Nephron (organoid): ENCODE measurements at regions not wholly inside any gene's neighbourhood (a gene's known extent, or its start where the extent isn't known, plus 50 kb on each side); places are given as distances from the start of the nearest gene placed in this dataset.
A peak's percentile ranks its signal among the peaks of the same experiment; 100 is the strongest.

Experiments used
- H3K27ac Mint-ChIP-seq, 3 experiments: 2 replicates each; pipeline ENCODE4 v1.8.0; 2020; ENCODE audit warnings: mixed read lengths in 3 of 3, mild to moderate bottlenecking in 2 of 3, moderate library complexity in 1 of 3
- H3K27me3 Mint-ChIP-seq: 2 replicates; pipeline ENCODE4 v1.8.0; 2021; ENCODE audit warnings: low read depth, mild to moderate bottlenecking, moderate library complexity, mixed read lengths
- H3K36me3 Mint-ChIP-seq: 2 replicates; pipeline ENCODE4 v1.8.0; 2020; ENCODE audit warnings: low read depth, mixed read lengths
- H3K4me1 Mint-ChIP-seq: 2 replicates; pipeline ENCODE4 v1.8.0; 2020; ENCODE audit warnings: mixed read lengths
- H3K4me3 Mint-ChIP-seq, 3 experiments: 2 replicates each; pipeline ENCODE4 v1.8.0; 2020; ENCODE audit warnings: mild to moderate bottlenecking in 3 of 3, mixed read lengths in 3 of 3, moderate library complexity in 2 of 3
- H3K9me3 Mint-ChIP-seq: 2 replicates; pipeline ENCODE4 v1.8.0; 2020; ENCODE audit warnings: mixed read lengths
- CTCF ChIP-seq, 3 experiments: fragments of 200-600 bp; sonication (generic); IDR thresholded peaks; one replicate each; pipeline ENCODE4 v1.5.0; 2021; ENCODE audit warnings: antibody characterized with exemption in 3 of 3; ENCODE audit not compliant: unreplicated experiment in 3 of 3

DNA sequence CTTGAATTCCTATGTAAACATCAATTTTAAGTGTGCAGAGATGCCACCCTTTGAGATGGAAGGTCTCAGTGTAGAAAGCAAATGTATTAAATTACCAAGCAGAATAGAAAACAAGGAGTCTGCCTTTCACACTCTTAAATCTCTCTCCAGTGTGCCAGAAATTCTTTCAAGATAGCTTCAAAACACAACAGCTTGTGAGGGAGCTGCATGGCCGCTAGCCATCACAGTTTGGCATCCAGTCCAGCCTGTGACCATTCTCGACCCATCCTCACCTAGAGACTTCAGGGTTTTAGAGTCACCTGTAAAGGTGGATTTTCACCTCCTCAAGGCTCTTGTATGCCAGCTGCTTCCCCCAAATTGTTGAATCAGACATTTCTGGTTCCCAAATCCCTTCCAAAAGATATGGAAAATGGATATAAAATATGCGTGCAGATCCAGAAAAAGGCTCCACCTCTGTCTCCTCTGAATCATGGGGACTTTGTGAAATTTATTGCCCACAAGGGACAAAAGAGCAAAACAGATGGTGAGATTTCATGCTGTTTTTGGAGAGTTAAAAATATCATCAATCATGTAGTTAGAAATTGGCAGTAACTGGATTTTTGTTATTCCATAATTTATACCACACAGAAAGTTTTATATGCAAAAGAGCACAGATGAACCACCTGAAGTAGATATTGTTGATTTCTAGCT lies 114.2 kb upstream of the THRB start:
- no peaks in the 10 kb centered on the region for H3K36me3 Mint-ChIP-seq
- TF ChIP-seq CTCF (IDR thresholded peaks at IDR 0.05; ENCODE audit: unreplicated experiment in 3 of 3) = no peak
- H3K4me3 Mint-ChIP-seq = no peak overlapping the region
- no peaks in the 10 kb centered on the region for H3K27me3 Mint-ChIP-seq
- peaks cover 23% of the 10 kb centered on the region for H3K4me1 Mint-ChIP-seq
- peaks cover 2% of the 10 kb centered on the region for H3K9me3 Mint-ChIP-seq
- peak overlapping the region in 2 of 3 experiments; percentile 42 to 50 for H3K27ac Mint-ChIP-seq

DNA sequence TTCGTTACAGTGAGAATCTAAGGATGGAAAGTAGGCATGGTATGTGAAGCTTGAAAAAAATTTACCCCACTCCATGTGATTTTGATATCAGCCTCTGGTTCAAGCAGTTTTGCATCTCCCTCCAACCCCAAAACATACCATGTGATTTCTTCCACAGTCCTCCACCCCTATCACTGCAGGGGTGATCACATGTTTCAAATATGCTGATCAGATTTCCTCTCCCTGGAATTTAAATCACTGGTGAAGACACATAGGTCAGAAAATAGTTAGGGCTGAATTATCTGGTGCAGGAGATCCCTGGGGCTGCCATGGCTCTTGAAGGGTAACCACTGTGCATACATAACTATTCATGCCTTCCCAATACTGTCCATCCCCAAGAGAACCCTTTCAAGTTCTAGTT lies 119.7 kb upstream of the THRB start:
- Mint-ChIP-seq H3K9me3 (no peaks in the 10 kb centered on the region), H3K27me3 (peaks cover 15% of the 10 kb centered on the region), H3K27ac (no peak overlapping the region), H3K4me1 (peaks cover 1% of the 10 kb centered on the region), H3K4me3 (no peak overlapping the region), H3K36me3 (no peaks in the 10 kb centered on the region)
- no peak for TF ChIP-seq CTCF (IDR thresholded peaks at IDR 0.05; ENCODE audit: unreplicated experiment in 3 of 3)

GRCh38 chr3:24615177-24615576 lies 120.5 kb upstream of the THRB start:
- no peak for TF ChIP-seq CTCF (IDR thresholded peaks at IDR 0.05; ENCODE audit: unreplicated experiment in 3 of 3)
- Mint-ChIP-seq H3K4me1 (no peaks in the 10 kb centered on the region), H3K9me3 (no peaks in the 10 kb centered on the region), H3K4me3 (no peak overlapping the region), H3K36me3 (no peaks in the 10 kb centered on the region), H3K27me3 (peaks cover 15% of the 10 kb centered on the region), H3K27ac (no peak overlapping the region)

DNA sequence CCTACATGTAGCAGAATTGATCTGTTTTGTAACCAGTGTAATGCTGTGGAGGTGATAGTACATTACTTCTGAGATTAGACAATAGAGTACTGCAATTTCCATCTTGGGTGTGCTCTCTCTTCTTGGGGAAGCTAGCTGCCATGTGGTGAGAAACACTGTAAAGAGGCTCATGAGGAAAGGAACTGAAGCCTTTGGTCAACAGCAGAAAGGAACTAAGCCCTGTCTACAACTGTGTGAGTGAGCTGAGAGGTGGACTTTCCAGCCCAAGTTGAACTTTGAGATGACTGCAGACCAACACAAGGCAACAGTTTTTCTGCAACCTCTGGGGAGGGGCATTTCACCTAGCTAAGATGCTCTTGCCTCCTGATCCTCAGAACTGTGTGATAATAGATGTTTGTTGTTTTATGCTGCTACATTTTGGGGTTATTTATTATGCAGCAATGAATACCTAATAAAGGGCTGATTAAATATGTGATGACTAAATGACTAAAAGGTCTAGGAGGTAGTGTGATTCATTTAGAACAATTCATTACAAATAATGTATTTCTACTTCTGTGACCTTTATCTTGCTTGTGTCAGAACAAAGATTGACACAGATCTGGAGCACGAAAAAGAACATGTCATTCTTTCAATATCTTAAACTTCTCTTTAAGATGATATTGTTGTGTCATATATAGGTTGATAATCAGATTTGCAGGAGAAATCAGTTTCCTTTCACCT lies 121.6 kb upstream of the THRB start:
- Mint-ChIP-seq H3K27me3 (peaks cover 15% of the 10 kb centered on the region), H3K27ac (no peak overlapping the region), H3K36me3 (no peaks in the 10 kb centered on the region), H3K9me3 (no peaks in the 10 kb centered on the region), H3K4me3 (no peak overlapping the region), H3K4me1 (no peaks in the 10 kb centered on the region)
- TF ChIP-seq CTCF (IDR thresholded peaks at IDR 0.05; ENCODE audit: unreplicated experiment in 3 of 3) = no peak

DNA sequence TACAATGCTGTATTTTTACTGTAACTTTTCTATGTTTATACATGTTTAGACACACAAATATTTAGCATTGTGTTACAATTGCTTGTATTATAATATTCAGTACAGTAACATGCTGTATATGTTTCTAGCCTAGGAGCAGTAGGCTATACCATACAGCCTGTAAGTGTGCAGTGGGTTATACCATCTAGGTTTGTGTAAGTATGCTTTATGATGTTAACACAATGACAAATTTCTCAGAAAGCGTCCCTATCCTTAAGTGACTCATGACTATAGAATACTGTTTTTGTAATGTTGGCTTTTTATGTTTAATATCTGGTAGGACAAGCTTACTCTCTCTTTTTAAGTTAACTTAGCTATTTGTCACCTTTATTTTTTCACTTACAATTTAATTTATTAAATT lies 127.5 kb upstream of the THRB start:
- Mint-ChIP-seq H3K4me1 (no peaks in the 10 kb centered on the region), H3K9me3 (peaks cover 7% of the 10 kb centered on the region), H3K27me3 (no peaks in the 10 kb centered on the region), H3K4me3 (no peak overlapping the region), H3K36me3 (peaks cover 3% of the 10 kb centered on the region), H3K27ac (no peak overlapping the region)
- TF ChIP-seq CTCF (IDR thresholded peaks at IDR 0.05; ENCODE audit: unreplicated experiment in 3 of 3) = no peak
